Panc1 (cell line): ENCODE measurements at regions not wholly inside any gene's neighbourhood (a gene's known extent, or its start where the extent isn't known, plus 50 kb on each side); places are given as distances from the start of the nearest gene placed in this dataset.

ENCODE experiments used
- ATAC-seq: fragments of 200-7000 bp; cut with Tn5 transposase; 2 replicates; pipeline ENCODE4 v1.9.1; 2020; ENCODE audit warnings: mild to moderate bottlenecking, moderate library complexity
- BruUV-seq: library from RNA; stranded (reverse); fragments of 400-500 nt; replicated peaks from 2 replicates; lab custom pipeline; 2021; lab: Mats Ljungman, UMichigan
- CTCF ChIA-PET: fragments of 300-600 bp; sonication (Branson Sonifier 250); formaldehyde crosslinking; loops from one replicate; lab custom pipeline; 2022; ENCODE audit warnings: antibody characterized with exemption; lab: Charles Lee
- POLR2A ChIA-PET: fragments of 300-600 bp; sonication (Branson Sonifier 250); formaldehyde crosslinking; loops from one replicate; lab custom pipeline; 2022; ENCODE audit warnings: antibody characterized with exemption; lab: Charles Lee
- DNase-seq: peaks from one replicate; pipeline ENCODE4 v3.0.0-alpha.2; 2010; ENCODE audit warnings: low read depth, low spot score
- H3K27ac ChIP-seq: 2 replicates; pipeline ENCODE4 v1.5.1; 2011; ENCODE audit warnings: mild to moderate bottlenecking, low read length, inconsistent platforms
- H3K27me3 ChIP-seq: fragments of 200-500 bp; sonication (Bioruptor generic); 2 replicates; pipeline ENCODE4 v1.6.0; 2014; ENCODE audit warnings: low read length, inconsistent platforms; ENCODE audit not compliant: control insufficient read depth, insufficient read depth
- H3K36me3 ChIP-seq: fragments of 200-500 bp; sonication (Bioruptor generic); 2 replicates; pipeline ENCODE4 v1.5.1; 2014; ENCODE audit warnings: inconsistent platforms, mild to moderate bottlenecking, low read length, moderate library complexity; ENCODE audit not compliant: control insufficient read depth, insufficient read depth
- H3K4me1 ChIP-seq: 2 replicates; pipeline ENCODE4 v1.5.1; 2011; ENCODE audit warnings: inconsistent platforms, mild to moderate bottlenecking, low read length, moderate library complexity; ENCODE audit not compliant: control insufficient read depth, insufficient read depth
- H3K4me3 ChIP-seq, 2 experiments: 2 replicates each; pipeline ENCODE4 v1.5.1; 2011 to 2012; ENCODE audit warnings: low read depth in 2 of 2, low read length in 2 of 2, mild to moderate bottlenecking in 2 of 2, inconsistent platforms in 1 of 2, moderate library complexity in 1 of 2
- H3K9me3 ChIP-seq: fragments of 200-500 bp; sonication (Bioruptor generic); 2 replicates; pipeline ENCODE4 v1.5.1; 2014; ENCODE audit warnings: low read depth, mild to moderate bottlenecking, inconsistent platforms, low read length, moderate library complexity; ENCODE audit not compliant: control insufficient read depth, insufficient read depth
- POLR2AphosphoS5 ChIP-seq: IDR thresholded peaks from 2 replicates; pipeline ENCODE4 v1.6.1; 2012; ENCODE audit warnings: mild to moderate bottlenecking, low read depth, low read length, moderate library complexity
- SIN3A ChIP-seq: IDR thresholded peaks from 2 replicates; pipeline ENCODE4 v1.6.1; 2012; ENCODE audit warnings: low read depth, mild to moderate bottlenecking, low read length, moderate library complexity, borderline replicate concordance; ENCODE audit not compliant: insufficient read depth
- TCF7L2 ChIP-seq: IDR thresholded peaks from 2 replicates; pipeline ENCODE4 v1.6.1; 2011; ENCODE audit warnings: mild to moderate bottlenecking, low read depth, low read length, inconsistent platforms
- in situ Hi-C: cut with HindIII; loops from 2 replicates; pipeline ENCODE4 v1.10.0; 2016; ENCODE audit warnings: low sequenced_read_pairs, low pct_unique_long_range_greater_than_20kb
- intact Hi-C: fragments of 100-400 bp; cut with micrococcal nuclease; formaldehyde crosslinking; loops from one replicate; pipeline ENCODE4 v1.10.0; 2022; ENCODE audit not compliant: unreplicated experiment
- TF ChIP-seq, protein P1 (sequence below): fragments of 450-650 bp; IDR thresholded peaks from 2 replicates; pipeline ENCODE4 v1.5.1; 2017; ENCODE audit warnings: mild to moderate bottlenecking
- TF ChIP-seq, protein P2 (sequence below), 2 experiments: IDR thresholded peaks; 2 replicates each; pipeline ENCODE4 v1.6.1; 2011 to 2012; ENCODE audit warnings: low read depth in 2 of 2, control low read depth in 1 of 2, low read length in 1 of 2, mild to moderate bottlenecking in 1 of 2, moderate library complexity in 1 of 2; ENCODE audit not compliant: insufficient read depth in 1 of 2

DNA sequence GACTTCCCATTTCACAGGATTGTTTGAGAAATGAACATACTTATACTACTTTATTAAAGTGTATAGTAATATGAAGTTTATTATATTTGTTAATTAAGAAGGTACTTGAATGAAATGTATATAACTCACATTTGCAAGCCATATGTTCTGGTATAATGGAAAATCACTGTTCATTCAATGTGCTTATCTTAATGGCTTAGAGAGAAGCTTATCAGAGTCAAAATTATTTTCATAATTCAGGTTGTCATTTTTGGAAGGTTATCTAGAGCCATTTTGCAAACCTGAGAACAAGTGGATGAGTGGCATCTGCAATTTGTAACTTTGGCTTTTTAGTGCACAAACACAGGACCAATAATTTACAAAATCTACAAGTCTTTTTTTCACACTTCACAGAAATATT, 621.0 kb downstream of the ARL4A start:
- POLR2A ChIA-PET: no interaction called here
- CTCF ChIA-PET: no interaction called here
- H3K4me1 ChIP-seq: no peaks in the 10 kb centered on the region
- ATAC-seq: no peak
- no peak overlapping the region for H3K4me3 ChIP-seq
- in situ Hi-C loops: no loop called here
- no peak for DNase-seq
- no peaks in the 10 kb centered on the region for H3K36me3 ChIP-seq
- no peak overlapping the region for H3K27ac ChIP-seq
- TF ChIP-seq TCF7L2 (no peak), SIN3A (no peak), POLR2AphosphoS5 (no peak)
- TF ChIP-seq, protein P1, sequence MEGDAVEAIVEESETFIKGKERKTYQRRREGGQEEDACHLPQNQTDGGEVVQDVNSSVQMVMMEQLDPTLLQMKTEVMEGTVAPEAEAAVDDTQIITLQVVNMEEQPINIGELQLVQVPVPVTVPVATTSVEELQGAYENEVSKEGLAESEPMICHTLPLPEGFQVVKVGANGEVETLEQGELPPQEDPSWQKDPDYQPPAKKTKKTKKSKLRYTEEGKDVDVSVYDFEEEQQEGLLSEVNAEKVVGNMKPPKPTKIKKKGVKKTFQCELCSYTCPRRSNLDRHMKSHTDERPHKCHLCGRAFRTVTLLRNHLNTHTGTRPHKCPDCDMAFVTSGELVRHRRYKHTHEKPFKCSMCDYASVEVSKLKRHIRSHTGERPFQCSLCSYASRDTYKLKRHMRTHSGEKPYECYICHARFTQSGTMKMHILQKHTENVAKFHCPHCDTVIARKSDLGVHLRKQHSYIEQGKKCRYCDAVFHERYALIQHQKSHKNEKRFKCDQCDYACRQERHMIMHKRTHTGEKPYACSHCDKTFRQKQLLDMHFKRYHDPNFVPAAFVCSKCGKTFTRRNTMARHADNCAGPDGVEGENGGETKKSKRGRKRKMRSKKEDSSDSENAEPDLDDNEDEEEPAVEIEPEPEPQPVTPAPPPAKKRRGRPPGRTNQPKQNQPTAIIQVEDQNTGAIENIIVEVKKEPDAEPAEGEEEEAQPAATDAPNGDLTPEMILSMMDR: no peak
- TF ChIP-seq, protein P2, sequence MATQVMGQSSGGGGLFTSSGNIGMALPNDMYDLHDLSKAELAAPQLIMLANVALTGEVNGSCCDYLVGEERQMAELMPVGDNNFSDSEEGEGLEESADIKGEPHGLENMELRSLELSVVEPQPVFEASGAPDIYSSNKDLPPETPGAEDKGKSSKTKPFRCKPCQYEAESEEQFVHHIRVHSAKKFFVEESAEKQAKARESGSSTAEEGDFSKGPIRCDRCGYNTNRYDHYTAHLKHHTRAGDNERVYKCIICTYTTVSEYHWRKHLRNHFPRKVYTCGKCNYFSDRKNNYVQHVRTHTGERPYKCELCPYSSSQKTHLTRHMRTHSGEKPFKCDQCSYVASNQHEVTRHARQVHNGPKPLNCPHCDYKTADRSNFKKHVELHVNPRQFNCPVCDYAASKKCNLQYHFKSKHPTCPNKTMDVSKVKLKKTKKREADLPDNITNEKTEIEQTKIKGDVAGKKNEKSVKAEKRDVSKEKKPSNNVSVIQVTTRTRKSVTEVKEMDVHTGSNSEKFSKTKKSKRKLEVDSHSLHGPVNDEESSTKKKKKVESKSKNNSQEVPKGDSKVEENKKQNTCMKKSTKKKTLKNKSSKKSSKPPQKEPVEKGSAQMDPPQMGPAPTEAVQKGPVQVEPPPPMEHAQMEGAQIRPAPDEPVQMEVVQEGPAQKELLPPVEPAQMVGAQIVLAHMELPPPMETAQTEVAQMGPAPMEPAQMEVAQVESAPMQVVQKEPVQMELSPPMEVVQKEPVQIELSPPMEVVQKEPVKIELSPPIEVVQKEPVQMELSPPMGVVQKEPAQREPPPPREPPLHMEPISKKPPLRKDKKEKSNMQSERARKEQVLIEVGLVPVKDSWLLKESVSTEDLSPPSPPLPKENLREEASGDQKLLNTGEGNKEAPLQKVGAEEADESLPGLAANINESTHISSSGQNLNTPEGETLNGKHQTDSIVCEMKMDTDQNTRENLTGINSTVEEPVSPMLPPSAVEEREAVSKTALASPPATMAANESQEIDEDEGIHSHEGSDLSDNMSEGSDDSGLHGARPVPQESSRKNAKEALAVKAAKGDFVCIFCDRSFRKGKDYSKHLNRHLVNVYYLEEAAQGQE (IDR thresholded peaks at IDR 0.05; ENCODE audit: insufficient read depth in 1 of 2, low read depth in 2 of 2, low read length in 1 of 2): no peak
- BruUV-seq: no TSS peak
- no peaks in the 10 kb centered on the region for H3K27me3 ChIP-seq
- intact Hi-C loops: no loop called here
- H3K9me3 ChIP-seq: peaks cover 23% of the 10 kb centered on the region

DNA sequence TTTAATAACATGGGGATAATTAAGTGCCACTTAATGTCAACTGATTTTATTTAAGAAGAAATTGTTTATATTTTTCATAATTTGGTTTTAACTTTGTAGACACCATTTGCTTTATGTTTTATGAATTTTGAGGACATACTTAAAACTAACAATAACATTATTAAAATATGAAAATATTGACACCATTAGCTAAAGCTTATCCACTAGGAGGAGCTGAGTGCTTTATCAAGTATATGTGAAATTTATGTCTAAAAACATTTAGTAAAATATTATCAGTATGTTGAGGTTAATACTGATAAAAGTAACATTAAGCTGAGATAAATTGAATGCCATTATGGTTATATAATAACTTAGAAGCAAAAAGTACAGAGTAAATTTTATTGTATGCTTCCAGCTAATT, 622.1 kb downstream of the ARL4A start:
- no peaks in the 10 kb centered on the region for H3K36me3 ChIP-seq
- TF ChIP-seq SIN3A (no peak), POLR2AphosphoS5 (no peak), TCF7L2 (no peak)
- TF ChIP-seq, protein P1: no peak
- TF ChIP-seq, protein P2 (IDR thresholded peaks at IDR 0.05; ENCODE audit: insufficient read depth in 1 of 2, low read depth in 2 of 2, low read length in 1 of 2): no peak
- intact Hi-C loops: no loop called here
- H3K9me3 ChIP-seq: peaks cover 29% of the 10 kb centered on the region
- DNase-seq (no peak), ATAC-seq (no peak)
- H3K4me3 ChIP-seq: no peak overlapping the region
- ChIA-PET CTCF (no interaction called here), POLR2A (interaction anchor here (0.7 kb wide), 1 partner anchor 216 kb away, joined by 3 read pairs; no protein-coding TSS in a partner anchor)
- BruUV-seq: no TSS peak
- in situ Hi-C loops: no loop called here
- no peak overlapping the region for H3K27ac ChIP-seq
- no peaks in the 10 kb centered on the region for H3K27me3 ChIP-seq
- no peaks in the 10 kb centered on the region for H3K4me1 ChIP-seq
